Coronary artery (tissue), 2 donors: ENCODE measurements at regions not wholly inside any gene's neighbourhood (a gene's known extent, or its start where the extent isn't known, plus 50 kb on each side); places are given as distances from the start of the nearest gene placed in this dataset.

Experiments
- DNase-seq: peaks from one replicate; pipeline ENCODE4 v3.0.0-alpha.2; 2017; ENCODE audit warnings: low spot score
- H3K27ac ChIP-seq, 2 donors: fragments of 200-600 bp; sonication (generic); one replicate each; pipeline ENCODE4 v1.5.1; 2016 to 2019
- H3K4me3 ChIP-seq: fragments of 200-600 bp; sonication (generic); 2 replicates; pipeline ENCODE4 v1.5.1; 2016; ENCODE audit warnings: mild to moderate bottlenecking, moderate library complexity
- CTCF ChIP-seq: fragments of 200-600 bp; sonication (generic); IDR thresholded peaks from one replicate; pipeline ENCODE4 v1.5.1; 2019; ENCODE audit warnings: antibody characterized with exemption

- TF ChIP-seq CTCF: no peak
- DNase-seq: no peak
- Histone ChIP-seq H3K27ac (peak overlapping the region in 1 of 2 donors; percentile 57), H3K4me3 (no peak overlapping the region)
Measured at GRCh38 chr3:31232055-31233025, 300.4 kb upstream of the STT3B start.

GRCh38 chr3:31234145-31234544 is 298.6 kb upstream of the STT3B start:
- DNase-seq: no peak
- Histone ChIP-seq H3K4me3 (no peak overlapping the region), H3K27ac (peak overlapping the region in 1 of 2 donors; percentile 59)
- no peak for TF ChIP-seq CTCF

GRCh38 chr3:31235062-31235700 is 297.5 kb upstream of the STT3B start:
- TF ChIP-seq CTCF: no peak
- no peak for DNase-seq
- Histone ChIP-seq H3K27ac (no peak overlapping the region), H3K4me3 (no peak overlapping the region)

GRCh38 chr3:31237887-31238286 is 294.8 kb upstream of the STT3B start:
- no peak for TF ChIP-seq CTCF
- Histone ChIP-seq H3K27ac (no peak overlapping the region), H3K4me3 (no peak overlapping the region)
- no peak for DNase-seq

GRCh38 chr3:31240013-31240412 is 292.7 kb upstream of the STT3B start:
- H3K27ac ChIP-seq: no peak overlapping the region
- TF ChIP-seq CTCF: no peak
- no peak for DNase-seq
- H3K4me3 ChIP-seq: no peak overlapping the region

GRCh38 chr3:31240466-31240865 is 292.3 kb upstream of the STT3B start:
- TF ChIP-seq CTCF: no peak
- Histone ChIP-seq H3K4me3 (no peak overlapping the region), H3K27ac (no peak overlapping the region)
- no peak for DNase-seq
